Kidney (tissue), 13 donors: ENCODE measurements at regions not wholly inside any gene's neighbourhood (a gene's known extent, or its start where the extent isn't known, plus 50 kb on each side); places are given as distances from the start of the nearest gene placed in this dataset.

ENCODE experiments used
- DNase-seq, 5 donors: peaks; one replicate each; pipeline ENCODE4 v3.0.0-alpha.2; 2013 to 2020
- FAIRE-seq: peaks from 2 replicates; lab custom pipeline; 2012; peaks lifted over from hg19 to GRCh38; lab: Jason Lieb, UNC
- H3K27ac ChIP-seq, 2 donors: one replicate each; pipeline ENCODE4 v1.7.0; 2013; ENCODE audit warnings: low read depth in 2 of 2, low read length in 2 of 2, inconsistent platforms in 1 of 2
- H3K27me3 ChIP-seq: one replicate; pipeline ENCODE4 v1.7.1; 2013; ENCODE audit warnings: low read length, inconsistent platforms; ENCODE audit not compliant: control insufficient read depth, insufficient read depth
- H3K36me3 ChIP-seq, 3 donors: one replicate each; pipeline versions ENCODE4 v1.7.0 to v1.7.1; 2013; ENCODE audit warnings: low read length in 3 of 3, control low read depth in 1 of 3, inconsistent platforms in 1 of 3; ENCODE audit not compliant: insufficient read depth in 3 of 3, control insufficient read depth in 2 of 3
- H3K4me1 ChIP-seq, 3 donors: one replicate each; pipeline versions ENCODE4 v1.7.0 to v1.7.1; 2013; ENCODE audit warnings: low read length in 3 of 3, inconsistent platforms in 1 of 3, low read depth in 1 of 3; ENCODE audit not compliant: control insufficient read depth in 2 of 3, insufficient read depth in 2 of 3
- H3K4me3 ChIP-seq, 3 donors: one replicate each; pipeline versions ENCODE4 v1.7.0 to v1.8.1; 2013; ENCODE audit warnings: low read length in 3 of 3, control low read depth in 1 of 3, inconsistent platforms in 1 of 3
- H3K9ac ChIP-seq, 3 donors: one replicate each; pipeline versions ENCODE4 v1.7.0 to v1.7.1; 2013; ENCODE audit warnings: low read length in 3 of 3, control low read depth in 1 of 3, inconsistent platforms in 1 of 3
- H3K9me3 ChIP-seq, 3 donors: one replicate each; pipeline versions ENCODE4 v1.7.0 to v1.7.1; 2013; ENCODE audit warnings: low read length in 3 of 3, control low read depth in 1 of 3, inconsistent platforms in 1 of 3; ENCODE audit not compliant: control insufficient read depth in 2 of 3, insufficient read depth in 1 of 3
- CTCF ChIP-seq: IDR thresholded peaks from 3 replicates; pipeline ENCODE4 v1.5.1; 2012; ENCODE audit warnings: mild to moderate bottlenecking, moderate library complexity, borderline replicate concordance; ENCODE audit not compliant: insufficient read depth; ENCODE audit errors: extremely low read depth
- intact Hi-C: fragments of 100-400 bp; cut with DNase I; formaldehyde crosslinking; loops from one replicate; pipeline ENCODE4 v1.11.1; 2022
- donor health status: control.
- donor health status: control.
- donor health status: control.
- donor health status: control.
- donor health status: control.
- donor health status: DM: yes; HTN: yes; CAD: no.
- donor health status: Normal renal cell carcinoma (clear cell type).

GRCh38 chr13:87887459-87888123 lies 216.4 kb downstream of the SLITRK5 start:
- peak in 1 of 5 donors; percentile 7 for DNase-seq
- Histone ChIP-seq H3K4me3 (no peak overlapping the region), H3K27me3 (no peaks in the 10 kb centered on the region), H3K4me1 (no peaks in the 10 kb centered on the region), H3K27ac (no peak overlapping the region), H3K36me3 (no peaks in the 10 kb centered on the region), H3K9me3 (no peaks in the 10 kb centered on the region), H3K9ac (no peak overlapping the region)
- intact Hi-C loops, result no loop called here
- no peak for FAIRE-seq
- TF ChIP-seq CTCF, result no peak

- no peak for TF ChIP-seq CTCF
- H3K9me3 ChIP-seq, result no peaks in the 10 kb centered on the region
- no peaks in the 10 kb centered on the region for H3K36me3 ChIP-seq
- H3K4me1 ChIP-seq, result no peaks in the 10 kb centered on the region
- H3K9ac ChIP-seq, result no peak overlapping the region
- intact Hi-C loops, result no loop called here
- no peak overlapping the region for H3K27ac ChIP-seq
- FAIRE-seq (no peak), DNase-seq (no peak)
- H3K4me3 ChIP-seq, result no peak overlapping the region
- H3K27me3 ChIP-seq, result no peaks in the 10 kb centered on the region
Measured at GRCh38 chr13:87889254-87889653, 218.1 kb downstream of the SLITRK5 start.

- DNase-seq (no peak), FAIRE-seq (no peak)
- H3K27ac ChIP-seq, result no peak overlapping the region
- no peak overlapping the region for H3K4me3 ChIP-seq
- H3K9me3 ChIP-seq, result no peaks in the 10 kb centered on the region
- H3K4me1 ChIP-seq, result no peaks in the 10 kb centered on the region
- no peaks in the 10 kb centered on the region for H3K27me3 ChIP-seq
- no peaks in the 10 kb centered on the region for H3K36me3 ChIP-seq
- intact Hi-C loops, result no loop called here
- H3K9ac ChIP-seq, result no peak overlapping the region
- no peak for TF ChIP-seq CTCF
Measured at GRCh38 chr13:87893186-87893585, 222.0 kb downstream of the SLITRK5 start.

- Histone ChIP-seq H3K4me1 (no peaks in the 10 kb centered on the region), H3K27ac (no peak overlapping the region), H3K9me3 (no peaks in the 10 kb centered on the region), H3K27me3 (no peaks in the 10 kb centered on the region), H3K36me3 (no peaks in the 10 kb centered on the region), H3K9ac (no peak overlapping the region), H3K4me3 (no peak overlapping the region)
- intact Hi-C loops, result no loop called here
- TF ChIP-seq CTCF, result no peak
- DNase-seq, result no peak
- no peak for FAIRE-seq
Measured at GRCh38 chr13:87894059-87894458, 222.9 kb downstream of the SLITRK5 start.
